Activated CD4-positive, alpha-beta T cell treated with anti-CD3 and anti-CD28 coated beads for 36 hours (primary cell): ENCODE measurements at regions not wholly inside any gene's neighbourhood (a gene's known extent, or its start where the extent isn't known, plus 50 kb on each side); places are given as distances from the start of the nearest gene placed in this dataset.
"Not testable (repeated sequence)": the region's sequence is repeated elsewhere in the genome, so short reads cannot be mapped to it uniquely, and the experiment has no call there.

Experiments used
- ATAC-seq: fragments of 200-7000 bp; cut with Tn5 transposase; one replicate; pipeline ENCODE4 v1.10.0; 2021; ENCODE audit warnings: mild to moderate bottlenecking, moderate library complexity
- CTCF ChIA-PET: fragments of 350-600 bp; sonication (Branson Sonifier 250); formaldehyde crosslinking; loops from one replicate; lab custom pipeline; 2021; ENCODE audit warnings: antibody characterized with exemption; lab: Charles Lee
- POLR2A ChIA-PET: fragments of 350-600 bp; sonication (Branson Sonifier 250); formaldehyde crosslinking; loops from one replicate; lab custom pipeline; 2021; ENCODE audit warnings: antibody characterized with exemption, inconsistent platforms; lab: Charles Lee
- DNase-seq: peaks from one replicate; pipeline ENCODE4 v3.0.0-alpha.2; 2020
- H3K27ac Mint-ChIP-seq: one replicate; pipeline ENCODE4 v1.8.0; 2021; ENCODE audit warnings: mixed read lengths
- H3K27me3 Mint-ChIP-seq: one replicate; pipeline ENCODE4 v1.8.0; 2021; ENCODE audit warnings: mixed read lengths
- H3K36me3 Mint-ChIP-seq: one replicate; pipeline ENCODE4 v1.8.0; 2021; ENCODE audit warnings: low read depth, mixed read lengths
- H3K4me1 Mint-ChIP-seq: one replicate; pipeline ENCODE4 v1.8.0; 2021; ENCODE audit warnings: mixed read lengths
- H3K4me3 Mint-ChIP-seq: one replicate; pipeline ENCODE4 v1.8.0; 2021; ENCODE audit warnings: mild to moderate bottlenecking, moderate library complexity, mixed read lengths
- H3K9me3 Mint-ChIP-seq: one replicate; pipeline ENCODE4 v1.8.0; 2021; ENCODE audit warnings: low read depth, mixed read lengths
- intact Hi-C, 2 experiments: fragments of 100-400 bp; cut with DNase I in 1 of 2; cut with micrococcal nuclease in 1 of 2; formaldehyde crosslinking; loops; one replicate each; pipeline versions ENCODE4 v1.14.2 to v1.15.1; 2022 to 2024; cut with DNase I, micrococcal nuclease

DNA sequence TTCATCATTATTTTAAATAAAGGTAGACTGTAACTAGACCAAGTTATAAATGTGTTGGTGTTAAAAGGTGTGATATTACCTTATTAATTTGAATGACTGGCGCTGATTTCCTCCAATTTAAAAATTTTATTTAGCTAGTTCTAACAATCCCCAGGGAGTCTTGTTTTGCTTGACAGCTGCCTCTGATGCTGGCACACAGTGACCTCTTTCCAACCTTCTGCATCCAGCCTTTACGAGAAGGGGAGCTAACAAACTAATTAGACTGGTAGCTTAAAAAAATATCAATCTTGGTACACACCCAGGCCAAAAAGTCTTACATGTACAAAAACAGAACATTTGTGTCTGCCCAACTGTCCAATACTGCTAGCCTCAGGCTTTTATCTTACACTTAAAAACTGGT, 51.8 kb upstream of the ENPEP start:
- H3K27ac Mint-ChIP-seq = no peak overlapping the region
- no peak overlapping the region for H3K4me3 Mint-ChIP-seq
- no peaks in the 10 kb centered on the region for H3K9me3 Mint-ChIP-seq
- peaks cover 16% of the 10 kb centered on the region for H3K27me3 Mint-ChIP-seq
- H3K36me3 Mint-ChIP-seq = no peaks in the 10 kb centered on the region
- intact Hi-C loops = no loop called here
- no peaks in the 10 kb centered on the region for H3K4me1 Mint-ChIP-seq
- DNase-seq (no peak), ATAC-seq (no peak)
- CTCF ChIA-PET = no interaction called here
- POLR2A ChIA-PET = no interaction called here

DNA sequence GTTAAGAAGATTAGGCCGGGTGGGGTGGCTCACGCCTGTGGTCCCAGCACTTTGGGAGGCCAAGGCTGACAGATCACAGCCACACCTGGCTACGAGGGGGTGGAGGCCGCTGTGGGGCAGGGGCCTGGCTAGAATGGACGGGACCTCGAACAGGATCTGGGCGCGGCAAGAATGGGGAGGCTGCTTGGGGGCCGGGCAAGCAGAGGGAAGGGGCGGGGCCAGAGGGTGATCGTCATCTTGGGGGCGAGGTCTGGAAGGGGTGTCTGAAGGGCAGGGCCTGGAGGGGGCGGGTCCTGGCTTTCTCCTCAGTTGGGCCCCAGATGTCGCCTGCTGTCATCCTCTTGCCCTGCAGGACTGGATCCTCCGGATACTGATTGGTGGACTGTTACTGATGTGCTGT, 57.3 kb upstream of the ENPEP start:
- no peak for ATAC-seq
- no peaks in the 10 kb centered on the region for H3K4me1 Mint-ChIP-seq
- DNase-seq = no peak
- no peaks in the 10 kb centered on the region for H3K36me3 Mint-ChIP-seq
- peaks cover 4% of the 10 kb centered on the region for H3K9me3 Mint-ChIP-seq
- ChIA-PET CTCF (no interaction called here), POLR2A (no interaction called here)
- intact Hi-C loops = no loop called here
- H3K27me3 Mint-ChIP-seq = peaks cover 16% of the 10 kb centered on the region
- no peak overlapping the region for H3K27ac Mint-ChIP-seq
- H3K4me3 Mint-ChIP-seq = no peak overlapping the region

DNA sequence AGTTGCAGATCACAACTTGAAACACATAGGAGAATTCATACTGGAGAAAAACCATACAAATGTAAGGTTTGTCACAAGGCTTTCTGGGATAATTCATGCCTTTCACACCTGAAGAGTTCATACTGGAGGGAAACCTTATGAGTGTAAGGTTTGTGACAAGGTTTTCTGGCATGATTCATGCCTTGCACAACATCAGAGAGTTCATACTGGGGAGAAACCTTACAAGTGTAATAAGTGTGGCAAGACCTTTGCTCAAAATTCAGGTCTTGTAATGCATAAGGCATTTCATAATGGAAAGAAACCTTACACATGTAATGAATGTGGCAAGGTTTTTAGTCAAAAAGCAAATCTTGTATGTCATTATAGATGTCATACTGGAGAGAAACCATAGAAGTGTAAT, 58.8 kb upstream of the ENPEP start:
- H3K4me1 Mint-ChIP-seq = no peaks in the 10 kb centered on the region
- H3K27ac Mint-ChIP-seq = no peak overlapping the region
- POLR2A ChIA-PET = no interaction called here
- ATAC-seq = no peak
- peaks cover 4% of the 10 kb centered on the region for H3K9me3 Mint-ChIP-seq
- H3K27me3 Mint-ChIP-seq = peaks cover 13% of the 10 kb centered on the region
- no peak overlapping the region for H3K4me3 Mint-ChIP-seq
- DNase-seq = no peak
- no peaks in the 10 kb centered on the region for H3K36me3 Mint-ChIP-seq
- CTCF ChIA-PET = no interaction called here
- intact Hi-C loops = no loop called here

DNA sequence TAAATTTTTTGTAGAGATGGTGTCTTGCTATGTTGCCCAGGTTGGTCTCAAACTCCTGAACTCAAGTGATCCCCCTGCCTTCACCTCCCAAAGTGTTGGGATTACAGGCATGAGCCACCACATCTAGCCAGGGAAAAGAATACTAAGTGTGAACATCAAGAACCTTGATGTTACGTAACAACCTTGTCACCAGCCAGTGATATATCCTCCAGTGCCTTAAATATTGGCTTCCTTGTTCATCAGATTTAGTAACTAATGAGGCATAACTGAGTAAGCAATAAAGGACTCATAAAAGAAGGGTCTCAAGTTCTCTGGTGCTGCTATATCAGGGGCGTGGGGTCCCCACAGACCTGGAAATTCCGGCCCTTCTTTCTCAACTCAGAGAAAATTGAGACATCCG, 60.5 kb upstream of the ENPEP start:
- peaks cover 13% of the 10 kb centered on the region for H3K27me3 Mint-ChIP-seq
- no peak overlapping the region for H3K4me3 Mint-ChIP-seq
- no peak overlapping the region for H3K27ac Mint-ChIP-seq
- no peak for ATAC-seq
- ChIA-PET POLR2A (no interaction called here), CTCF (no interaction called here)
- H3K36me3 Mint-ChIP-seq = no peaks in the 10 kb centered on the region
- peaks cover 4% of the 10 kb centered on the region for H3K9me3 Mint-ChIP-seq
- intact Hi-C loops = no loop called here
- no peak for DNase-seq
- no peaks in the 10 kb centered on the region for H3K4me1 Mint-ChIP-seq

DNA sequence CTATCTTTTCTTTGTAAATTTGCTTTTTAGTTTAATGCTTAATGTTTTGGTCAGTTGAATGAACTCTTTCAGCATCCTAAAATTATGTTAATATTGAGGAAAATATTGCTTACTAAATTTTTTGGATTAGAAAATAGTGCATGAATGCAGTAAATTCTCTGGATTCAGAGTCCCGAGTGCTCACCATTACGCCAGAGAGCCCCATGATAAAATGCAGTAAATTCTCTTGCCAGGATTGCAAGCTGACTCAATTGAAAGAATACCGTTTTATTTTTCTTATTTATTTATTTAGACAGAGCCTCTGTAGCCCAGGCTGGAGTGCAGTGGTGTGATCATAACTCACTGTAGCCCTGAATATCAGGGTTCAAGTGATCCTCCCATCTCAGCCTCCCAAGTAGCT, 60.9 kb upstream of the ENPEP start:
- CTCF ChIA-PET = no interaction called here
- H3K9me3 Mint-ChIP-seq = peaks cover 4% of the 10 kb centered on the region

DNA sequence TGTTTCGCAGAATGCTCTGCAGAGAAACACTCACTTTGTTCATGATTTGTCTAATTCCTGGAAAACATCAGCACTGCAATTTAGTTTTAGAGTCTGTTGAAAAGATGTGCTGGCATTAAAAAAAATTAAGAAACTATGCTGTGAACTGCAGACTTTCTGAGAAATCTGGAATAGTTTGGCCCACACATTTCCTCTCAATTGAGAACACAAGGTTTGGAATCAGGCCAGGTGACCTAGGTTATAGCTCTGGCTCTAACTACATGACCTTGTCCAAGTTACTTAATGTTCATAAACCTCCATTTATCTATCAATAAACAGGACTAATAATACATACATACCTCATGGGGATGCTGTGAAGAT, 61.4 kb upstream of the ENPEP start:
- H3K4me3 Mint-ChIP-seq = no peak overlapping the region
- no peak for ATAC-seq
- no peaks in the 10 kb centered on the region for H3K4me1 Mint-ChIP-seq
- intact Hi-C loops = no loop called here
- peaks cover 4% of the 10 kb centered on the region for H3K9me3 Mint-ChIP-seq
- no peaks in the 10 kb centered on the region for H3K36me3 Mint-ChIP-seq
- ChIA-PET POLR2A (no interaction called here), CTCF (no interaction called here)
- DNase-seq = no peak
- no peak overlapping the region for H3K27ac Mint-ChIP-seq
- H3K27me3 Mint-ChIP-seq = peaks cover 13% of the 10 kb centered on the region

More for the DNA sequence above, 60.9 kb upstream of the ENPEP start:
- no peaks in the 10 kb centered on the region for H3K4me1 Mint-ChIP-seq
- ATAC-seq = no peak
- POLR2A ChIA-PET = no interaction called here
- DNase-seq = no peak
- H3K27me3 Mint-ChIP-seq = peaks cover 13% of the 10 kb centered on the region
- H3K4me3 Mint-ChIP-seq = no peak overlapping the region
- no peaks in the 10 kb centered on the region for H3K36me3 Mint-ChIP-seq
- no peak overlapping the region for H3K27ac Mint-ChIP-seq
- intact Hi-C loops = no loop called here

DNA sequence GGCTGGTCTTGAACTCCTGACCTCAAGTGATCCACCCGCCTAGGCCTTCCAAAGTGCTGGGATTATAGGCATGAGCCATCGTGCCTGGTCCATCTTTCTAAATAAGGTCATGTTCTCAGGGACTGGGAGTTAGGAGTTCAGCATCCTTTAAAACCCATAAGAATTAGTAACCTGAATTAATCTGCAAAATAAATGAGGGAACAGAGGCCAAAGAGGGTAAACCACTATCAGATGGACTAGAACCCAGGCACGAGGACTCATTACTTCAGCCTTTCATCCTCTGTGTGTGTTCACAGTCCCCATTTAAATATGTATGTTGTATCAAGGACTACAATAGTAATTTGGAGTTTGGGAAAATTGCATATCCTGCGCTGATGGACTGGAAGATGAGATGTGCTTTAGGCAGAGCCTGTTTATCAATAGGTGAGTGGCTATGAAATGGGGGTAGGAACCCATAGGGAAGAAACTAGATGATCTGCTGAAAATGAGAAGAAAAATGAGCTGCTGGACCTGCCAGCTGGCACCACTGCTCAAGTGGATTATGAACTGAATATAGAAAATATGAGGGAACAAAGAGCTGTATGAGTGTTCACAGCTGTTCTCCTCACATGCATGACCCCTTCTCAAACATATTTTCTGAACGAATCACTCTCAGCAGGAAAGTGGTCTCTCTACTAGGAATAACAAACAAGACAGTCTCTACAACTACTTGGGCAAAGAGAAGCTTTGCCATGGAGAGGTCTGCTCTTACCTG, 62.0 kb upstream of the ENPEP start:
- H3K4me3 Mint-ChIP-seq, DNase-seq, intact Hi-C loops, H3K36me3 Mint-ChIP-seq, POLR2A ChIA-PET, ATAC-seq, H3K27ac Mint-ChIP-seq, H3K4me1 Mint-ChIP-seq, H3K9me3 Mint-ChIP-seq: not testable (repeated sequence)
- CTCF ChIA-PET = interaction anchor here (0.6 kb wide), 1 partner anchor 96 kb away, joined by 4 read pairs; no protein-coding TSS in a partner anchor
- H3K27me3 Mint-ChIP-seq = peaks cover 13% of the 10 kb centered on the region

DNA sequence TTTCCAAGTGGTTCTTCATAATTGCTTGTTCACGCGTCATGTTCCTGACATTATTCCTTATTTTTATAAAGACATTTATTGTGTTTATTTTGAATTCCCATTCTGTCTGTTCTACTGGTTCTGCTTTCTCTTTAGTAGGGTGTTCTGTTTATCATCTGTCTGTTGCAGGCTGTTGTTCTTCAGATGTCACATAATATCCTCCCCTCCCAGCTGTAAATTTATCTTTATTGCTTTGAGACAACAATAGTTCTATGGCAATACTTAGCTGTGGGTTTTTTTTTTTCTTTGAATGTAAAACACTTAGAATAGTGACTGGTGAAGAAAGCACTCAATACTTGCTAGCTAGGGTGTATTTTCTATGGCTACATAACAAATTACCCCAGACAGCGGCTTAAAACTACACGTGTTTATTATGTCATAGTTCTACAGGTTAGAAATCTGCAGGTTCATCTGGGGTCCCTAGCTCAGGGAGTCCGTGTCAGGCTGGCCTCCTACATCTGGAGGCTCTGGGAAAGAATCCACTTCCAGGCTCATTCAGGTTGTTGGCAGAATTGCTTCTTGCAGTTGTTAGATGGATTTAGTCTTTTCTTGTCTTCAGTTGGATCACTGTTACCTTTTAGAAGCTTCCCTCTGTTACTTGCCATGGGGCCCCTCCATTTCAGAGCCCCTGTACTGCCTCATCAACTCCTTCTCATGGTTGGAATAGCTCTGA, 63.4 kb upstream of the ENPEP start:
- DNase-seq (no peak), ATAC-seq (no peak)
- no peaks in the 10 kb centered on the region for H3K9me3 Mint-ChIP-seq
- no peak overlapping the region for H3K4me3 Mint-ChIP-seq
- H3K36me3 Mint-ChIP-seq = no peaks in the 10 kb centered on the region
- H3K4me1 Mint-ChIP-seq = no peaks in the 10 kb centered on the region
- POLR2A ChIA-PET = no interaction called here
- H3K27ac Mint-ChIP-seq = no peak overlapping the region
- intact Hi-C loops = no loop called here
- peaks cover 10% of the 10 kb centered on the region for H3K27me3 Mint-ChIP-seq
- CTCF ChIA-PET = no interaction called here

DNA sequence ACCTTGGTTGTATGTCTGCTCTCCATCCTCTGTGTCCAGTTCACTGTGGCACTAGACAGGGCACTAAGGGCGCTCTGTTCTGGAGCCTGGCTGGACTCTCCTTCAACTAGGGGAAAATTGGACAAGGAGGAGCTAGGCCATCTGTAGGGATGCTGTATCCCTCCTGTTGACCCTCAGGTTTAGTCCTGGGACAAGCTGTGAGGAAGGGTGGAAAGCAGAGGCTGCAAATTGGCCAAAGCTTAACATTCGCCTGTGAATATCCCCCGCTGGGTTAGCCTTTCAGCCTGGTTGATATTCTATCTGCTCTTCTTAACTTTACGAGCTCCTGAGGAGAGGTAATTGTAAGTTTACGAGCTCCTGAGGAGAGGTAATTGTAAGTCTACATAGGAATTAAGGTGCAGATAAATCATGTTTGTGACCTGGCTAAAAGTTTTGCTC, 64.4 kb upstream of the ENPEP start:
- ATAC-seq (no peak), DNase-seq (no peak)
- H3K4me3 Mint-ChIP-seq = no peak overlapping the region
- no peaks in the 10 kb centered on the region for H3K9me3 Mint-ChIP-seq
- ChIA-PET CTCF (interaction anchor here (0.6 to 0.7 kb wide), 2 partner anchors 93 to 105 kb away, joined by 3 read pairs; no protein-coding TSS in a partner anchor), POLR2A (no interaction called here)
- H3K27ac Mint-ChIP-seq = no peak overlapping the region
- H3K27me3 Mint-ChIP-seq = peaks cover 10% of the 10 kb centered on the region
- H3K36me3 Mint-ChIP-seq = no peaks in the 10 kb centered on the region
- no peaks in the 10 kb centered on the region for H3K4me1 Mint-ChIP-seq
- intact Hi-C loops = no loop called here

DNA sequence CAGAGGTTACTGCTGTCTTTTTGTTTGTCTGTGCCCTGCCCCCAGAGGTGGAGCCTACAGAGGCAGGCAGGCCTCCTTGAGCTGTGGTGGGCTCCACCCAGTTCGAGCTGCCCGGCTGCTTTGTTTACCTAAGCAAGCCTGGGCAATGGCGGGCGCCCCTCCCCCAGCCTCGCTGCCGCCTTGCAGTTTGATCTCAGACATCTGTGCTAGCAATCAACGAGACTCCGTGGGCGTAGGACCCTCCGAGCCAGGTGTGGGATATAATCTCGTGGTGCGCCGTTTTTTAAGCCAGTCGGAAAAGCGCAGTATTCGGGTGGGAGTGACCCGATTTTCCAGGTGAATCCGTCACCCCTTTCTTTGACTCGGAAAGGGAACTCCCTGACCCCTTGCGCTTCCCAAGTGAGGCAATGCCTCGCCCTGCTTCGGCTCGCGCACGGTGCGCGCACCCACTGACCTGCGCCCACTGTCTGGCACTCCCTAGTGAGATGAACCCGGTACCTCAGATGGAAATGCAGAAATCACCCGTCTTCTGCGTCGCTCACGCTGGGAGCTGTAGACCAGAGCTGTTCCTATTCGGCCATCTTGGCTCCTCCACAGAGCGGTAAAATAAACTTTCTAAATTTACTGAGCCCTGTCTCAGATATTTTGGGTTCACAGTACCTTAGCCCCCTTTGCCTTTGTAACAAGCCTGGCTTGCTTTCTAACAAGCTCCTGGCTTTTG, 64.9 kb upstream of the ENPEP start:
- DNase-seq, ATAC-seq, H3K4me3 Mint-ChIP-seq, H3K4me1 Mint-ChIP-seq, intact Hi-C loops, H3K36me3 Mint-ChIP-seq, POLR2A ChIA-PET, H3K9me3 Mint-ChIP-seq, H3K27me3 Mint-ChIP-seq, H3K27ac Mint-ChIP-seq: not testable (repeated sequence)
- CTCF ChIA-PET = interaction anchor here (0.6 kb wide), 1 partner anchor 105 kb away, joined by 3 read pairs; no protein-coding TSS in a partner anchor

DNA sequence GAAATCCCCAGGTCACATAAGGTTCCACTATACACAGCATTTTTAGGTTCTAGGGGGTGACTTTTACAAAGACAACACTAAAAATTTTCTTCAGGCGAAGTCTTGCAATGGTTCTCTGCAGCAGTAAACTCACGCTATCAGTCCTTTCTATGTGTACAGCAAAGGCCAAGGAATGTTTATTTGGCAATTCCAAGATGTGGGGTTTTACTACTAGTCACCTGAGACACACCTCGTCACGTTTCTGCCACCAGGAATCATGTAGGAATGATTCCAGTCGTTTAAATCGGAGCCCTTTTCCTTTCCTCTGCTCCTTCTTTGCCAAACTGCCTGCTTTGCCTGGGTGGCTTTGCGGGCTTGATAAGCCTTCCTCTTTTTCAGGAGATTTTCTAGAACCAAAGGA, 75.9 kb upstream of the ENPEP start:
- DNase-seq (no peak), ATAC-seq (no peak)
- Mint-ChIP-seq H3K4me1 (no peaks in the 10 kb centered on the region), H3K27ac (no peak overlapping the region), H3K4me3 (no peak overlapping the region), H3K9me3 (no peaks in the 10 kb centered on the region), H3K27me3 (peaks cover 8% of the 10 kb centered on the region), H3K36me3 (no peaks in the 10 kb centered on the region)
- ChIA-PET CTCF (interaction anchor here (0.7 kb wide), 1 partner anchor 24 kb away, joined by 3 read pairs; no protein-coding TSS in a partner anchor), POLR2A (interaction anchor here (0.7 kb wide), 1 partner anchor 57 kb away, joined by 3 read pairs; no protein-coding TSS in a partner anchor)
- intact Hi-C loops = no loop called here
